ENCODE measurements at regions not wholly inside any gene's neighbourhood (a gene's known extent, or its start where the extent isn't known, plus 50 kb on each side); places are given as distances from the start of the nearest gene placed in this dataset.

GRCh38 chr16:52016387-52016786 is 530.6 kb downstream of the TOX3 start:
- 55% methylated on average over 2 of the region's 2 CpGs for WGBS (ENCODE audit: low lambda C conversion rate, missing lambda C conversion rate)
- Histone ChIP-seq H3K9me2 (replicated peaks; ENCODE audit: insufficient read depth) (no peaks in the 10 kb centered on the region), H3K27ac (no peak overlapping the region), H3K4me3 (no peak overlapping the region), H4K20me1 (ENCODE audit: insufficient read depth, poor library complexity, severe bottlenecking) (no peaks in the 10 kb centered on the region), H3K27me3 (no peaks in the 10 kb centered on the region), H3K9me3 (ENCODE audit: low read depth) (no peaks in the 10 kb centered on the region), H2AFZ (no peak overlapping the region), H3K4me1 (ENCODE audit: insufficient read depth) (no peaks in the 10 kb centered on the region), H3K79me2 (no peaks in the 10 kb centered on the region), H3K36me3 (replicated peaks; ENCODE audit: insufficient read depth, low read depth) (no peaks in the 10 kb centered on the region), H3K4me2 (no peak overlapping the region)
- no peak for TF ChIP-seq EZH2phosphoT487 (IDR thresholded peaks at IDR 0.05; ENCODE audit: low read depth, severe bottlenecking, unreplicated experiment)
- no peak for TF ChIP-seq EZH2 (IDR thresholded peaks at IDR 0.05; ENCODE audit: borderline replicate concordance)
- no peak for TF ChIP-seq CTCF (IDR thresholded peaks at IDR 0.05; ENCODE audit: poor library complexity)
- no peak for DNase-seq (ENCODE audit: low spot score)

GRCh38 chr16:52005551-52005950 is 541.4 kb downstream of the TOX3 start:
- no peaks in the 10 kb centered on the region for H3K36me3 ChIP-seq (replicated peaks; ENCODE audit: insufficient read depth, low read depth)
- H4K20me1 ChIP-seq (ENCODE audit: insufficient read depth, poor library complexity, severe bottlenecking): no peaks in the 10 kb centered on the region
- no peak for DNase-seq (ENCODE audit: low spot score)
- H3K9me2 ChIP-seq (replicated peaks; ENCODE audit: insufficient read depth): no peaks in the 10 kb centered on the region
- no peaks in the 10 kb centered on the region for H3K27me3 ChIP-seq
- H3K79me2 ChIP-seq: no peaks in the 10 kb centered on the region
- H3K4me1 ChIP-seq (ENCODE audit: insufficient read depth): no peaks in the 10 kb centered on the region
- TF ChIP-seq CTCF (IDR thresholded peaks at IDR 0.05; ENCODE audit: poor library complexity) (no peak), EZH2 (IDR thresholded peaks at IDR 0.05; ENCODE audit: borderline replicate concordance) (no peak), EZH2phosphoT487 (IDR thresholded peaks at IDR 0.05; ENCODE audit: low read depth, severe bottlenecking, unreplicated experiment) (no peak)
- H3K4me3 ChIP-seq: no peak overlapping the region
- no peak overlapping the region for H3K27ac ChIP-seq
- H3K9me3 ChIP-seq (ENCODE audit: low read depth): no peaks in the 10 kb centered on the region
- no peak overlapping the region for H3K4me2 ChIP-seq
- no peak overlapping the region for H2AFZ ChIP-seq

- no peaks in the 10 kb centered on the region for H3K36me3 ChIP-seq (replicated peaks; ENCODE audit: insufficient read depth, low read depth)
- TF ChIP-seq EZH2 (IDR thresholded peaks at IDR 0.05; ENCODE audit: borderline replicate concordance): no peak
- TF ChIP-seq CTCF (IDR thresholded peaks at IDR 0.05; ENCODE audit: poor library complexity): no peak
- TF ChIP-seq EZH2phosphoT487 (IDR thresholded peaks at IDR 0.05; ENCODE audit: low read depth, severe bottlenecking, unreplicated experiment): no peak
These were observed 542.6 kb downstream of the TOX3 start for GRCh38 chr16:52004343-52004742.

GRCh38 chr16:52002026-52002425 is 544.9 kb downstream of the TOX3 start:
- no peak for TF ChIP-seq EZH2phosphoT487 (IDR thresholded peaks at IDR 0.05; ENCODE audit: low read depth, severe bottlenecking, unreplicated experiment)
- TF ChIP-seq CTCF (IDR thresholded peaks at IDR 0.05; ENCODE audit: poor library complexity): no peak
- no peak for TF ChIP-seq EZH2 (IDR thresholded peaks at IDR 0.05; ENCODE audit: borderline replicate concordance)
- WGBS (ENCODE audit: low lambda C conversion rate, missing lambda C conversion rate): 82% methylated on average over 6 of the region's 6 CpGs
- H3K27ac ChIP-seq: no peak overlapping the region

More at GRCh38 chr16:52004343-52004742, 542.6 kb downstream of the TOX3 start:
- no peaks in the 10 kb centered on the region for H3K4me1 ChIP-seq (ENCODE audit: insufficient read depth)
- H3K9me2 ChIP-seq (replicated peaks; ENCODE audit: insufficient read depth): no peaks in the 10 kb centered on the region
- no peaks in the 10 kb centered on the region for H3K27me3 ChIP-seq
- 90% methylated on average over 6 of the region's 6 CpGs for WGBS (ENCODE audit: low lambda C conversion rate, missing lambda C conversion rate)
- H3K27ac ChIP-seq: no peak overlapping the region
- no peak for DNase-seq (ENCODE audit: low spot score)
- H4K20me1 ChIP-seq (ENCODE audit: insufficient read depth, poor library complexity, severe bottlenecking): no peaks in the 10 kb centered on the region
- no peak overlapping the region for H3K4me2 ChIP-seq
- H3K4me3 ChIP-seq: no peak overlapping the region
- no peaks in the 10 kb centered on the region for H3K9me3 ChIP-seq (ENCODE audit: low read depth)
- no peaks in the 10 kb centered on the region for H3K79me2 ChIP-seq
- no peak overlapping the region for H2AFZ ChIP-seq

More at GRCh38 chr16:52002026-52002425, 544.9 kb downstream of the TOX3 start:
- H4K20me1 ChIP-seq (ENCODE audit: insufficient read depth, poor library complexity, severe bottlenecking): no peaks in the 10 kb centered on the region
- H3K27me3 ChIP-seq: no peaks in the 10 kb centered on the region
- H3K4me2 ChIP-seq: no peak overlapping the region
- DNase-seq (ENCODE audit: low spot score): no peak
- H3K9me2 ChIP-seq (replicated peaks; ENCODE audit: insufficient read depth): no peaks in the 10 kb centered on the region
- no peaks in the 10 kb centered on the region for H3K79me2 ChIP-seq
- H3K36me3 ChIP-seq (replicated peaks; ENCODE audit: insufficient read depth, low read depth): no peaks in the 10 kb centered on the region
- H3K4me1 ChIP-seq (ENCODE audit: insufficient read depth): no peaks in the 10 kb centered on the region
- H3K9me3 ChIP-seq (ENCODE audit: low read depth): no peaks in the 10 kb centered on the region
- H3K4me3 ChIP-seq: no peak overlapping the region
- no peak overlapping the region for H2AFZ ChIP-seq
